NCI-H748 (cell line): ENCODE measurements at regions not wholly inside any gene's neighbourhood (a gene's known extent, or its start where the extent isn't known, plus 50 kb on each side); places are given as distances from the start of the nearest gene placed in this dataset.

ENCODE experiments used
- DNase-seq: peaks from one replicate; lab custom pipeline; 2025; ENCODE audit not compliant: unreplicated experiment; lab: John Stamatoyannopoulos, UW

DNA sequence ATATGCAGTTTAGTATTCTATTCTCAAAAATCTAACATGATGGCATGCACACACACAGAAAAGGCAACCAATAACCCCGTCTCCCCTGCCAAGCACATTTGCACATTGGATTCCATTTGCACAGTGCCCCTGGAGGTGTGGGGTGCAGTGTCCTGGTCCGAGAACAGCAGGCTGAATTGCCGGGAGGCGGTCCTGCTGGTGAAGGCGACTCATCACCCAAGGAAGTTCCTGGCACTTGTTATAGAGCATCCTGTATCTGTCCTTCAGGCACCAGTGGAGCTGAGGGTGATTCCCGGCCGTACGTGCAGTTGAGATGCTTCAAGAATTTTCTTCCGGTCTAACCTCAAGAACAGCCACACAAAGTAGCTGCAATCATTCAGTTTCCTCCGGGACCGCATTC lies 73.0 kb upstream of the RAB12 start:
- DNase-seq: no peak

- DNase-seq: no peak
Observed at GRCh38 chr18:8536922-8537321, 72.3 kb upstream of the RAB12 start.

DNA sequence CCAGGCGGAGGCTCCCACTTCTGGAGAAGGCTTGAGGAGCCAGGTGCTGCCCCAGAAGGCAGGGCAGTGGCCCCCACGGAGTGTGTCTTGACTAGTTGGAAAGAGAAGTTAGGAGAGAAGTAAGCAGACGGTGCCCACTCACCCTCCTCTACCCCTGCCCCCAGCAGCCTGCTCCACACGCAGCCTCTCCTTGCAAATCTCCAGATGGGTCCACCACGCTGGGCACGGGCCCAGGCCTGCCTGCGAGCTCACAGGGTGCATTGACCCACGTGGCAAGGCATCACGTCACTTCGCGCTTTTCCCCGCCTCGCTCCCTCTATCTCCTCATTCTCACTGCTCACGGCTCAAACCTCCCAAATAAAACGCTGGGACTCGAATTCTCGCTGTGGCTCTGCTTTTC lies 71.8 kb upstream of the RAB12 start:
- DNase-seq: no peak

DNA sequence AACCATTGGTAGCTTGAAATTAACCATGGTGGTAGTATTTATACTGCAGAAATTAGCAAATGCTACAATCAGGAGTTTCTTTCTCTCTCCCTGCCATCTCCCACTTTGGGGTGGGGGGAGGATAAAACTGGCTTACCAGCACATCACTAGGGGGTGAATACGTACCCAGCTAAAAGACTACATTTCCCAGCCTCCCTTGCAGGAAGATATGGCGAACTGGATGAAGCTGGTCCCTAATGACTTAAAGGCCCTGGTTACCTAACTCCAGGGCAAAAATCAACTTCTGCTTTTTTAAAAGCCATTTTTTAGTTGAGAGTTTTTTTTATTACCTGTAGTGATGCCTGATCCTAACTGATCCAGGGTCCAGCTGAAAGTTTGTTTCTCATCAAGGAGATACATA lies 70.3 kb upstream of the RAB12 start:
- DNase-seq: no peak

DNA sequence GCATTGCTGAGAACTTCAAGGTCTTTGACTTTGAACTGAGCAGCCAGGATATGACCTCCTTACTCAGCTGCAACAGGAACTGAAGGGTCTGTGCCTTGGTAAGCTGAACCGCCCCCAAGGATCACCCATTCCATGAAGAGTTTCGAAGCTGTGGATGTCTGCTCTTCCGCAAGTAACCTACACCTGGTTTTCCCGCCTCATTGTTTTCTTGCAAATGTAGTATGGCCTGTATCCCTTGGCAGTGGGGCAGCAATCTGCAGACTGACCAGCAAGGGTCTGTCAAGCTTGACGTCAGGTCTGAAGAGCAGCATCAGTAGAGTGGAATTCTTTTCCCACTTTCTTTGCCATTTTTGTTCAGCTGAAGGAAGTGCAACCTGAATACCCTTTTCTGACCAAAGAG lies 62.6 kb upstream of the RAB12 start:
- DNase-seq: no peak

DNA sequence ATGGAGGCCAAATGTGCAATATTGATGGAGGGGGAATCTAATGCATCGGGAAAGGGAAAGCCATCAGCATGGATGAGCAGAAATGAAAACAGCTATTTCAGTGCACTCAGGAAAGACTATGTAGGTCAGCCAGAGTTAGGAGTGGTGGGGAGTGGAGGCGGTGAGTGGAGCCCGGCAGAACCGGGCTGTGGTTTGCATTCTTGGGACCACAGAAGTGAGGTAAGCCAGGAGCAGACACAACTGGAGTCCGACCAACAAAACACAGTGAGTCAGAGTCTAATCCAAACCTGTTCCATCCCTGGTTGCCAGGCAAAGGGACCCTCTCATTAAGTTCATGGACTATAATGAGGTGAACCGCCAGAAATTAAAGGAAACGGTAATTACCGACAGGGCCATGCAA lies 61.1 kb upstream of the RAB12 start:
- no peak for DNase-seq

GRCh38 chr18:8549254-8549757 lies 59.9 kb upstream of the RAB12 start:
- no peak for DNase-seq

DNA sequence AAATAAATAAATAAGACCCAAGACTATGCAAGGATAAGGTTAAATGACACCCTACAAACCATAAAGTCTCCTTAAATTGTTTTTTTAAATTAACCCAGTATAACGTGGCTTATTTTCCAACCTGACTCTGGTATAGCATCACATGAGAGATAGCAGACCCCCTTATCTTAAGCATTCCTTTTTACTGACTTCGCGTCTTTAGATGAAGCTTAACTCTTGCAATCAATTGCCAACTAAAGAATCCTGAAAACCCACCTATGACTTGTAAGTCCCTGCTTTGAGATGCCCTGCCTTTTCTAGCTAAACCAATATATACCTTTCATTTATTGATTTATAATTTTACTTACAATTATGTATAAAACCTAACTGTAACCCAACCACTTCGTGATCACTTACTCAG lies 57.1 kb upstream of the RAB12 start:
- DNase-seq: no peak

GRCh38 chr18:8554354-8554753 lies 54.9 kb upstream of the RAB12 start:
- DNase-seq: no peak

GRCh38 chr18:8556424-8556823 lies 52.8 kb upstream of the RAB12 start:
- no peak for DNase-seq
